Hypothalamus (tissue), 51 donors: ENCODE measurements at regions not wholly inside any gene's neighbourhood (a gene's known extent, or its start where the extent isn't known, plus 50 kb on each side); places are given as distances from the start of the nearest gene placed in this dataset.

Source experiments
- DNase-seq, 51 donors: peaks; one replicate each; lab custom pipeline; 2025; lab: John Stamatoyannopoulos, UW

- DNase-seq: no peak
Measured at GRCh38 chr2:41527525-41528323, 520.1 kb upstream of the PKDCC start.

- DNase-seq: no peak
Measured at GRCh38 chr2:41535575-41535974, 512.2 kb upstream of the PKDCC start.

GRCh38 chr2:41540272-41540998 is 507.4 kb upstream of the PKDCC start:
- no peak for DNase-seq

GRCh38 chr2:41543726-41544125 is 504.1 kb upstream of the PKDCC start:
- no peak for DNase-seq

- DNase-seq: no peak
Measured at GRCh38 chr2:41544709-41545108, 503.1 kb upstream of the PKDCC start.

GRCh38 chr2:41546031-41546430 is 501.8 kb upstream of the PKDCC start:
- no peak for DNase-seq

GRCh38 chr2:41568648-41569047 is 479.2 kb upstream of the PKDCC start:
- no peak for DNase-seq

DNA sequence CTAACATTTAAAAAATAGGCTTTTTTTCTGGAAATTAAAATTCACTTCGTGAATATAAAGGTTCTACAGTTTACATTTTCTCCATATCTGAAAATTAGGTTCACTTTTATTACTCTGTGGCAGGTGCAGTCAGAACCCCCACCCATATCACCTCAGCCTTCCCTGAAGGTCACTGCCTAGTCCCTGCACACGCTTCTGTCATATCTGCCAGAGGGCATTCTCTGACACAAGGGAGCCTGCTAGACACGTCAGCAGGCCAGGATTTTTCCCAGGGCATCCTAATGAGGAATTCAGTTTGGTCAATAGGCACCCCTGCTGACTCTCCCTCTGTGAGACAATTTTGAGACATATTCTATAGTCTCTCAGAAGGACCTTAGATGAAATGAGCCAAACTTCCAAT is 475.7 kb upstream of the PKDCC start:
- no peak for DNase-seq

DNA sequence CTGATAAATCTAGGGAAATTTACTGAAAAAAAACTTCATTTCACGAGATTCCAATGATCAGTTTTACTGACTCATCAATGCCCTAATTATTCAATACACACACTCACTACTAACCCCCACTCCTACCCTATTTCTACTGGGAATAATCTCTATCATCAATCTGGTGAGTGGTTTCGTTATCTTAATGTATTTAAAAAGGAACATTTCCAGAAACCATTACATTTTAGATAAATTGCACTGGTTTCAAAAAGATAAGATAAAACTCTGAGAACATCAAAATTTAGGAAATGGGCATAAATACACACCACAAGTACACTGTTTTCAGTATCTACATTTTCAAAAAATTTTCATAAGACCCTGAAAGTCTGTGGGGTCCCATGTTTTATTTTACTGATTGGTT is 471.4 kb upstream of the PKDCC start:
- DNase-seq: no peak

GRCh38 chr2:41579806-41580205 is 468.0 kb upstream of the PKDCC start:
- no peak for DNase-seq

DNA sequence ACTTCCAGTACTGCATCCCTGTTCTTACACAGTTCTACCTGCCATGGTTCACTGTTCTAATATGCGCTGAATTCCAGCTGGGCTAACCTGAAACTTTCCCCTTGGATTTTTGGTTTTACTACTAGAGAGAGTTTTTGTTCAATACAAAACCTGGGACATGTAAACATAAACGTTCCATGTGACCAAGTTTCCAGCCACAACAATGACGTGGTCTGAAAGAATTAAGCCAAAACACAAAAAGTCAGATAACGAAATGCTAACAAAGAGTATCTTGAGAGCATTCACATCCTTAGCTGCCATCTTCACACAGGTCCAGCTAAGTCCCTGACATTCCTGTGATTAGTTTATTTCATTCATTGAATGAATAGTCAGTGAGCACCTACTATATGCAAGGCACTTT is 467.0 kb upstream of the PKDCC start:
- DNase-seq: no peak

GRCh38 chr2:41595240-41595639 is 452.6 kb upstream of the PKDCC start:
- DNase-seq: no peak

DNA sequence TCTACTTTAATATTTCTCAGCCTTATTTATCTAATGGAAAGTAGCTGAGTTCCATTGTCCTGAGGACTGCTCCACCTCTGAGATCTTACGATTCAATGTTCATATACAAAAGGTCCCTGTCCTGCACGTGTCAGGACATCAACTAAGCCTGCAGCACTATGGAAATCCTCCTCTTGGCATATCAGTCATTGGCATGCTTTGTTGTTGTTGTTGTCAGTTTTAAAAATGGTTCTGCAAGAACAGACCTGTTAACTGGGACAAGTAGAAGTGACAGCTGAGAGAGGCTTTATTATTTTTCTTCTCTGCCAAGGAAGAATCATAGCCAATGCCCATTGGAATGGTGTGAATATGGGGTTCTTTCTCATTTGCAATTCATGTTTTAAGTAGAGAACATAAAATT is 450.1 kb upstream of the PKDCC start:
- DNase-seq: no peak

GRCh38 chr2:41598161-41598894 is 449.5 kb upstream of the PKDCC start:
- no peak for DNase-seq

DNA sequence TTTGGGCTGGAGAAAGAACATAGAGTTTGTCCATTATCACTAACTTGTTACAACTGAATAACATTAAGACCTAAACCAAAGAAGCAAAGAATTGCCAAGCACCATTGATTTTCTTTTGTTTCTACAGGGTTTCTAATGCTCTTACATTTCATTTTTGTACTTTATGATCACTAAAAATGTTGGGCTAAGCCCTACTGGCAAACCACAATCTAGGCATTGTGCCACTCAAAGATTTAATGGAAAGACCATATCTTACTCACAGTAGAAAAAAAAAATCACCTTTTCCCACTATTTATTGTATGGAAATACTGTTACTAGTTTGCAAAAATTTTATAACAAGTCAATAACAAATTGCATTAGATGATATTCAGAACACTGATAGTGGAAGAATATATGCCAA is 447.4 kb upstream of the PKDCC start:
- DNase-seq: no peak

GRCh38 chr2:41602341-41602740 is 445.5 kb upstream of the PKDCC start:
- DNase-seq: no peak

DNA sequence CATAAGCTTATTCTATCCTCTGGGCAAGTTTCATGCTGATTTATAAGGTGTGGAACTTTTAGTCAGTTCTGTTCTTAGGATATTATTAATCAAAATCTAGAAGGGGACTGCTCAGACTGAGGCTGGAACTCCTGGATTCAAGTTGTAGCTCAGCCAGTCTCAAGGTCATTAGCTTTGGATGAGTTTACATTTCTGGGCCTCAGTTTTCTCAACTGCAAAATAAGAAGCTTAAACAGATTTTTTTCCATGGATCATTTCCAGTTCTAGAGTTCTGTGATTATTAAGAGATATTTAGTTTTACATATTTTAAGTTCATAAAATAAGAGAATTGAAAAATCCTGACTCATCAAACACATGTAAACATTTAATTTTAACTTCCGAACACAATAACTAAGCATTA is 442.5 kb upstream of the PKDCC start:
- DNase-seq: no peak

GRCh38 chr2:41605914-41606313 is 441.9 kb upstream of the PKDCC start:
- no peak for DNase-seq

GRCh38 chr2:41610501-41611190 is 437.2 kb upstream of the PKDCC start:
- peak in 1 of 51 donors; percentile 4 for DNase-seq

GRCh38 chr2:41618754-41619153 is 429.1 kb upstream of the PKDCC start:
- no peak for DNase-seq

GRCh38 chr2:41621095-41621494 is 426.7 kb upstream of the PKDCC start:
- DNase-seq: no peak
